PC-3 (cell line): ENCODE measurements at regions not wholly inside any gene's neighbourhood (a gene's known extent, or its start where the extent isn't known, plus 50 kb on each side); places are given as distances from the start of the nearest gene placed in this dataset.

ENCODE experiments used
- ATAC-seq: fragments of 200-7000 bp; cut with Tn5 transposase; 2 replicates; pipeline ENCODE4 v1.9.1; 2020; ENCODE audit warnings: mild to moderate bottlenecking, moderate library complexity
- BruUV-seq: library from RNA; stranded (reverse); fragments of 400-500 nt; replicated peaks from 2 replicates; lab custom pipeline; 2021; lab: Mats Ljungman, UMichigan
- CTCF ChIA-PET: fragments of 300-600 bp; sonication (Branson Sonifier 250); formaldehyde crosslinking; loops from one replicate; lab custom pipeline; 2022; ENCODE audit warnings: antibody characterized with exemption; lab: Charles Lee
- POLR2A ChIA-PET: fragments of 300-600 bp; sonication (Branson Sonifier 250); formaldehyde crosslinking; loops from one replicate; lab custom pipeline; 2022; ENCODE audit warnings: antibody characterized with exemption; ENCODE audit not compliant: unreplicated experiment; lab: Charles Lee
- DNase-seq: peaks from one replicate; pipeline ENCODE4 v3.0.0-alpha.2; 2015
- H2AFZ ChIP-seq: fragments of 300-600 bp; sonication (generic); 2 replicates; pipeline ENCODE4 v1.6.0; 2016; ENCODE audit warnings: antibody characterized with exemption, low read length
- H3F3A ChIP-seq: fragments of 300-600 bp; sonication (generic); one replicate; pipeline ENCODE4 v1.6.0; 2017; ENCODE audit warnings: antibody characterized with exemption, low read length, control low read depth, mild to moderate bottlenecking; ENCODE audit not compliant: unreplicated experiment
- H3K27ac ChIP-seq: fragments of 300-600 bp; sonication (generic); 2 replicates; pipeline ENCODE4 v1.5.1; 2016; ENCODE audit warnings: mild to moderate bottlenecking, low read length
- H3K27me3 ChIP-seq: fragments of 300-600 bp; sonication (generic); 2 replicates; pipeline ENCODE4 v1.6.1; 2016; ENCODE audit warnings: low read length, mixed read lengths
- H3K36me3 ChIP-seq: fragments of 300-600 bp; sonication (generic); 2 replicates; pipeline ENCODE4 v1.6.1; 2016; ENCODE audit warnings: low read depth, mixed run types, low read length, mixed read lengths
- H3K4me1 ChIP-seq: fragments of 300-600 bp; sonication (generic); 2 replicates; pipeline ENCODE4 v1.5.1; 2016; ENCODE audit warnings: low read length; ENCODE audit not compliant: insufficient read depth
- H3K4me2 ChIP-seq: fragments of 300-600 bp; sonication (generic); 2 replicates; pipeline ENCODE4 v1.6.0; 2016; ENCODE audit warnings: low read length
- H3K4me3 ChIP-seq: fragments of 300-600 bp; sonication (generic); 2 replicates; pipeline ENCODE4 v1.5.1; 2016; ENCODE audit warnings: mild to moderate bottlenecking, low read length, mixed read lengths
- H3K79me2 ChIP-seq: fragments of 300-600 bp; sonication (generic); 2 replicates; pipeline ENCODE4 v1.6.1; 2017; ENCODE audit warnings: low read length, mixed read lengths
- H3K9ac ChIP-seq: fragments of 300-600 bp; sonication (generic); 2 replicates; pipeline ENCODE4 v1.6.0; 2016; ENCODE audit warnings: mild to moderate bottlenecking, low read length
- H3K9me2 ChIP-seq: fragments of 300-600 bp; sonication (generic); replicated peaks from 2 replicates; pipeline ENCODE4 v1.6.1; 2016; ENCODE audit warnings: mixed run types, low read length, mixed read lengths
- H3K9me3 ChIP-seq: fragments of 300-600 bp; sonication (generic); 2 replicates; pipeline ENCODE4 v1.6.1; 2016; ENCODE audit warnings: low read length, mixed read lengths
- H4K20me1 ChIP-seq: fragments of 300-600 bp; sonication (generic); 2 replicates; pipeline ENCODE4 v1.6.1; 2016; ENCODE audit warnings: low read length, mixed read lengths
- CTCF ChIP-seq: fragments of 300-600 bp; sonication (generic); conservative IDR thresholded peaks from 2 replicates; pipeline ENCODE4 v1.5.1; 2017; ENCODE audit warnings: antibody characterized with exemption, low read depth, mild to moderate bottlenecking, low read length
- EZH2 ChIP-seq: fragments of 300-600 bp; sonication (generic); IDR thresholded peaks from one replicate; pipeline ENCODE4 v1.6.1; 2017; ENCODE audit warnings: antibody characterized with exemption, mild to moderate bottlenecking, low read length; ENCODE audit not compliant: unreplicated experiment
- EZH2phosphoT487 ChIP-seq: fragments of 300-600 bp; sonication (generic); IDR thresholded peaks from 2 replicates; pipeline ENCODE4 v1.6.1; 2018; ENCODE audit warnings: mild to moderate bottlenecking, antibody characterized with exemption, low read length, borderline replicate concordance
- intact Hi-C: fragments of 100-400 bp; cut with micrococcal nuclease; formaldehyde crosslinking; loops from 2 replicates; pipeline ENCODE4 v1.9.0; 2023

GRCh38 chr19:30096596-30097370 lies 154.7 kb downstream of the URI1 start:
- TF ChIP-seq EZH2 (no peak), EZH2phosphoT487 (no peak), CTCF (no peak)
- no peak overlapping the region for H3K4me3 ChIP-seq
- no peaks in the 10 kb centered on the region for H4K20me1 ChIP-seq
- no peaks in the 10 kb centered on the region for H3K27me3 ChIP-seq
- no peaks in the 10 kb centered on the region for H3K9me2 ChIP-seq
- CTCF ChIA-PET, result no interaction called here
- BruUV-seq, result no TSS peak
- DNase-seq, result no peak
- no peak overlapping the region for H3K9ac ChIP-seq
- ATAC-seq, result no peak
- intact Hi-C loops, result no loop called here
- H3F3A ChIP-seq, result no peaks in the 10 kb centered on the region
- H3K27ac ChIP-seq, result no peak overlapping the region
- H3K79me2 ChIP-seq, result no peaks in the 10 kb centered on the region
- H3K4me1 ChIP-seq, result no peaks in the 10 kb centered on the region
- no peaks in the 10 kb centered on the region for H3K9me3 ChIP-seq
- POLR2A ChIA-PET, result no interaction called here
- no peak overlapping the region for H2AFZ ChIP-seq
- H3K4me2 ChIP-seq, result no peak overlapping the region
- H3K36me3 ChIP-seq, result no peaks in the 10 kb centered on the region

- Histone ChIP-seq H4K20me1 (no peaks in the 10 kb centered on the region), H3K79me2 (no peaks in the 10 kb centered on the region), H3F3A (no peaks in the 10 kb centered on the region), H3K4me2 (no peak overlapping the region), H3K27me3 (no peaks in the 10 kb centered on the region), H2AFZ (no peak overlapping the region), H3K9ac (no peak overlapping the region), H3K4me3 (no peak overlapping the region), H3K36me3 (no peaks in the 10 kb centered on the region), H3K4me1 (no peaks in the 10 kb centered on the region), H3K27ac (no peak overlapping the region), H3K9me3 (no peaks in the 10 kb centered on the region), H3K9me2 (no peaks in the 10 kb centered on the region)
- ChIA-PET POLR2A (no interaction called here), CTCF (no interaction called here)
- intact Hi-C loops, result no loop called here
- ATAC-seq (no peak), DNase-seq (no peak)
- BruUV-seq, result no TSS peak
- no peak for TF ChIP-seq CTCF
- no peak for TF ChIP-seq EZH2
- TF ChIP-seq EZH2phosphoT487, result no peak
Measured at GRCh38 chr19:30097746-30098280, 155.8 kb downstream of the URI1 start.

GRCh38 chr19:30102239-30102638 lies 160.2 kb downstream of the URI1 start:
- Histone ChIP-seq H3K27ac (no peak overlapping the region), H4K20me1 (no peaks in the 10 kb centered on the region), H3K36me3 (no peaks in the 10 kb centered on the region), H3K9me3 (no peaks in the 10 kb centered on the region), H3K9ac (no peak overlapping the region), H2AFZ (no peak overlapping the region), H3K27me3 (no peaks in the 10 kb centered on the region), H3F3A (no peaks in the 10 kb centered on the region), H3K9me2 (no peaks in the 10 kb centered on the region), H3K4me2 (no peak overlapping the region), H3K4me1 (no peaks in the 10 kb centered on the region), H3K4me3 (no peak overlapping the region), H3K79me2 (no peaks in the 10 kb centered on the region)
- POLR2A ChIA-PET, result no interaction called here
- CTCF ChIA-PET, result no interaction called here
- TF ChIP-seq EZH2phosphoT487, result no peak
- TF ChIP-seq EZH2, result no peak
- no peak for TF ChIP-seq CTCF
- BruUV-seq, result no TSS peak
- ATAC-seq (no peak), DNase-seq (no peak)
- intact Hi-C loops, result no loop called here
